ENCODE measurements at regions not wholly inside any gene's neighbourhood (a gene's known extent, or its start where the extent isn't known, plus 50 kb on each side); places are given as distances from the start of the nearest gene placed in this dataset.

DNA sequence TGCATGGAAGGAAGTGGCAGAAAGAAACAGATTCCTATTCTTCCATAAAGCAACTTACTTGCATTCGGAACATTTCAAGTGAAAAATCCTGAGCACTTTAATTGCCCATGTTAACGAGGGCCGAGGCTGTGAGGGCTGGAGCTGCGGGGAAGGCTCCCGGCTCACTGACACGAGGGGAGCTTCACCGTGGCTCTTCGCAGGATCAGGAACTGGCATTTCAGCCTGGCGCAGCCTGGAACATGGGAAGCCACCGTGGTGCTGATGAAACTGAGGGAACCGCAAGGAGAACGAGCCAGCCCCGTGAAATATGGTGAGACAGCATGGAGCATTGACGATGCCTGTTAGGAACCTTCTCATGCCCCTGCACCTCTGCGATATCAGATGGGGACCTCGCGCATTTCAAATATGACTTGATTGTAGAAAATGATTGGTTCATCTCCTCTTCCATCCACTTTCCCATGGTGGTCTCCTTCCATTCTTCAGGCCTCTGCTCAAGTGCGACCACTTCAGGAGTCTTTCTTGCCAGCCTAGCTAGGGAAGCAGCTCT lies 236.9 kb downstream of the TBXT start:
- H3K4me3 ChIP-seq, result no peak overlapping the region
- TF ChIP-seq EP300 (IDR thresholded peaks at IDR 0.05) (no peak), POLR2A (IDR thresholded peaks at IDR 0.05) (no peak), CTCF (IDR thresholded peaks at IDR 0.05) (no peak), POLR2AphosphoS5 (IDR thresholded peaks at IDR 0.05) (no peak)
- WGBS, result 90% methylated on average over 17 of the region's 18 CpGs

DNA sequence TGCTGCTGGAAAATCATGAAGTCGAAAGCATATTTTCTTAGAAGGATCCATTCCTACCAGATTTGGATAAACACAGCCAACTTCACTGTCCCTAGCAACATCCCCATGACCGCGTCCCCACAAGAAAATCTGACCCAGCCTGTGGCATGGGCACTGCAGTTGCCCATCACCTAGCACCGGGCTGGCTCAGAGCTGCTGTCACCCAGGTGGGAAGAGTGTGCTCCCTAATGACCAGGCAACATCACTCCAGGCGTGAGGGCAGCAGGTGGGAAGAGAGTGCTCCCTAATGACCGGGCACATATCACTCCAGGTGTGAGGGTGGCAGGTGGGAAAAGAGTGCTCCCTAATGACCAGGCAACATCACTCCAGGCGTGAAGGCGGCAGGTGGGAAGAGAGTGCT lies 238.0 kb downstream of the TBXT start:
- no peaks in the 10 kb centered on the region for H3K36me3 ChIP-seq
- whole genome bisulfite sequencing, result 98% methylated on average over 6 of the region's 8 CpGs
- TF ChIP-seq EP300 (IDR thresholded peaks at IDR 0.05) (no peak), POLR2AphosphoS5 (IDR thresholded peaks at IDR 0.05) (no peak), CTCF (IDR thresholded peaks at IDR 0.05) (no peak), POLR2A (IDR thresholded peaks at IDR 0.05) (no peak)
- no peak overlapping the region for H3K27ac ChIP-seq
- H3K9me3 ChIP-seq, result no peaks in the 10 kb centered on the region
- no peak overlapping the region for H3K4me3 ChIP-seq
- H3K4me1 ChIP-seq, result no peaks in the 10 kb centered on the region
- no peak for DNase-seq (ENCODE audit: low spot score in 2 of 2)
- H3K27me3 ChIP-seq, result no peaks in the 10 kb centered on the region

More for the DNA sequence above, 236.9 kb downstream of the TBXT start:
- Histone ChIP-seq H3K4me1 (no peaks in the 10 kb centered on the region), H3K27me3 (no peaks in the 10 kb centered on the region), H3K27ac (no peak overlapping the region), H3K36me3 (no peaks in the 10 kb centered on the region), H3K9me3 (no peaks in the 10 kb centered on the region)
- DNase-seq (ENCODE audit: low spot score in 2 of 2), result no peak

GRCh38 chr6:165926378-165926777 lies 241.3 kb downstream of the TBXT start:
- Histone ChIP-seq H3K36me3 (no peaks in the 10 kb centered on the region), H3K27me3 (no peaks in the 10 kb centered on the region), H3K4me3 (no peak overlapping the region), H3K9me3 (no peaks in the 10 kb centered on the region), H3K27ac (no peak overlapping the region), H3K4me1 (no peaks in the 10 kb centered on the region)
- no peak for TF ChIP-seq POLR2AphosphoS5 (IDR thresholded peaks at IDR 0.05)
- no peak for TF ChIP-seq EP300 (IDR thresholded peaks at IDR 0.05)
- no peak for TF ChIP-seq CTCF (IDR thresholded peaks at IDR 0.05)
- DNase-seq (ENCODE audit: low spot score in 2 of 2), result no peak
- WGBS, result 35% methylated on average over 4 of the region's 4 CpGs

GRCh38 chr6:165925474-165926156 lies 242.0 kb downstream of the TBXT start:
- Histone ChIP-seq H3K27me3 (no peaks in the 10 kb centered on the region), H3K36me3 (no peaks in the 10 kb centered on the region), H3K4me1 (no peaks in the 10 kb centered on the region), H3K4me3 (no peak overlapping the region), H3K27ac (no peak overlapping the region), H3K9me3 (no peaks in the 10 kb centered on the region)
- no peak for DNase-seq (ENCODE audit: low spot score in 2 of 2)
- TF ChIP-seq EP300 (IDR thresholded peaks at IDR 0.05) (no peak), POLR2A (IDR thresholded peaks at IDR 0.05) (no peak), CTCF (IDR thresholded peaks at IDR 0.05) (no peak), POLR2AphosphoS5 (IDR thresholded peaks at IDR 0.05) (no peak)
- WGBS, result 78% methylated on average over 1 of the region's 1 CpG

- no peaks in the 10 kb centered on the region for H3K36me3 ChIP-seq
- no peak for TF ChIP-seq EP300 (IDR thresholded peaks at IDR 0.05)
- TF ChIP-seq CTCF (IDR thresholded peaks at IDR 0.05), result no peak
- TF ChIP-seq POLR2A (IDR thresholded peaks at IDR 0.05), result no peak
- no peak for TF ChIP-seq POLR2AphosphoS5 (IDR thresholded peaks at IDR 0.05)
- no peaks in the 10 kb centered on the region for H3K4me1 ChIP-seq
- no peaks in the 10 kb centered on the region for H3K9me3 ChIP-seq
- no peak overlapping the region for H3K4me3 ChIP-seq
- H3K27me3 ChIP-seq, result no peaks in the 10 kb centered on the region
- no peak overlapping the region for H3K27ac ChIP-seq
- 73% methylated on average over 6 of the region's 6 CpGs for WGBS
- DNase-seq (ENCODE audit: low spot score in 2 of 2), result no peak
Measured at GRCh38 chr6:165922309-165922794, 245.3 kb downstream of the TBXT start.
